ENCODE measurements at regions not wholly inside any gene's neighbourhood (a gene's known extent, or its start where the extent isn't known, plus 50 kb on each side); places are given as distances from the start of the nearest gene placed in this dataset.

GRCh38 chr2:226387499-226387942, 412.1 kb downstream of the IRS1 start:
- no peaks in the 10 kb centered on the region for H3K36me3 ChIP-seq
- DNase-seq (ENCODE audit: low spot score in 2 of 2) = no peak
- no peaks in the 10 kb centered on the region for H3K9me3 ChIP-seq
- H3K27me3 ChIP-seq = no peaks in the 10 kb centered on the region
- no peak overlapping the region for H3K27ac ChIP-seq
- no peaks in the 10 kb centered on the region for H3K4me1 ChIP-seq
- WGBS = 94% methylated on average over 4 of the region's 4 CpGs
- TF ChIP-seq POLR2A (IDR thresholded peaks at IDR 0.05) = no peak
- no peak for TF ChIP-seq EP300 (IDR thresholded peaks at IDR 0.05)
- TF ChIP-seq POLR2AphosphoS5 (IDR thresholded peaks at IDR 0.05) = no peak
- TF ChIP-seq CTCF (IDR thresholded peaks at IDR 0.05) = no peak
- no peak overlapping the region for H3K4me3 ChIP-seq

GRCh38 chr2:226383461-226383860, 416.2 kb downstream of the IRS1 start:
- Histone ChIP-seq H3K4me3 (no peak overlapping the region), H3K27ac (no peak overlapping the region), H3K27me3 (no peaks in the 10 kb centered on the region), H3K9me3 (no peaks in the 10 kb centered on the region), H3K36me3 (no peaks in the 10 kb centered on the region), H3K4me1 (peaks cover 3% of the 10 kb centered on the region)
- no peak for DNase-seq (ENCODE audit: low spot score in 2 of 2)
- no peak for TF ChIP-seq CTCF (IDR thresholded peaks at IDR 0.05)
- TF ChIP-seq EP300 (IDR thresholded peaks at IDR 0.05) = no peak
- TF ChIP-seq POLR2A (IDR thresholded peaks at IDR 0.05) = no peak
- no peak for TF ChIP-seq POLR2AphosphoS5 (IDR thresholded peaks at IDR 0.05)

- Histone ChIP-seq H3K9me3 (no peaks in the 10 kb centered on the region), H3K4me3 (no peak overlapping the region), H3K27me3 (no peaks in the 10 kb centered on the region), H3K36me3 (no peaks in the 10 kb centered on the region), H3K27ac (no peak overlapping the region), H3K4me1 (peaks cover 3% of the 10 kb centered on the region)
- WGBS = 93% methylated on average over 6 of the region's 6 CpGs
- DNase-seq (ENCODE audit: low spot score in 2 of 2) = no peak
- TF ChIP-seq EP300 (IDR thresholded peaks at IDR 0.05) = no peak
- no peak for TF ChIP-seq CTCF (IDR thresholded peaks at IDR 0.05)
- no peak for TF ChIP-seq POLR2AphosphoS5 (IDR thresholded peaks at IDR 0.05)
- no peak for TF ChIP-seq POLR2A (IDR thresholded peaks at IDR 0.05)
These were observed 418.9 kb downstream of the IRS1 start for GRCh38 chr2:226380679-226381078.

- 41% methylated on average over 2 of the region's 2 CpGs for WGBS
- no peak for DNase-seq (ENCODE audit: low spot score in 2 of 2)
- H3K9me3 ChIP-seq = no peaks in the 10 kb centered on the region
- H3K36me3 ChIP-seq = no peaks in the 10 kb centered on the region
- TF ChIP-seq POLR2AphosphoS5 (IDR thresholded peaks at IDR 0.05) (no peak), EP300 (IDR thresholded peaks at IDR 0.05) (no peak), CTCF (IDR thresholded peaks at IDR 0.05) (no peak), POLR2A (IDR thresholded peaks at IDR 0.05) (no peak)
- no peak overlapping the region for H3K27ac ChIP-seq
- peaks cover 3% of the 10 kb centered on the region for H3K4me1 ChIP-seq
- H3K4me3 ChIP-seq = no peak overlapping the region
- H3K27me3 ChIP-seq = no peaks in the 10 kb centered on the region
These were observed 420.6 kb downstream of the IRS1 start for GRCh38 chr2:226378753-226379705.

- H3K4me1 ChIP-seq = peaks cover 3% of the 10 kb centered on the region
- H3K27me3 ChIP-seq = no peaks in the 10 kb centered on the region
- H3K4me3 ChIP-seq = no peak overlapping the region
- H3K9me3 ChIP-seq = no peaks in the 10 kb centered on the region
- 45% methylated on average over 4 of the region's 4 CpGs for WGBS
- no peak for TF ChIP-seq POLR2A (IDR thresholded peaks at IDR 0.05)
- no peak for TF ChIP-seq EP300 (IDR thresholded peaks at IDR 0.05)
- TF ChIP-seq POLR2AphosphoS5 (IDR thresholded peaks at IDR 0.05) = no peak
- TF ChIP-seq CTCF (IDR thresholded peaks at IDR 0.05) = no peak
- H3K27ac ChIP-seq = no peak overlapping the region
- H3K36me3 ChIP-seq = no peaks in the 10 kb centered on the region
- DNase-seq (ENCODE audit: low spot score in 2 of 2) = no peak
These were observed 423.0 kb downstream of the IRS1 start for GRCh38 chr2:226376516-226377180.
